DND-41 (cell line): ENCODE measurements at regions not wholly inside any gene's neighbourhood (a gene's known extent, or its start where the extent isn't known, plus 50 kb on each side); places are given as distances from the start of the nearest gene placed in this dataset.
"Not testable (repeated sequence)": the region's sequence is repeated elsewhere in the genome, so short reads cannot be mapped to it uniquely, and the experiment has no call there.

Experiments
- ATAC-seq: fragments of 200-7000 bp; cut with Tn5 transposase; 3 replicates; pipeline ENCODE4 v1.9.1; 2021; ENCODE audit warnings: low read depth; ENCODE audit not compliant: insufficient read depth
- DNase-seq: peaks from one replicate; pipeline ENCODE4 v3.0.0-alpha.2; 2020
- H2AFZ ChIP-seq: 2 replicates; pipeline ENCODE4 v1.6.0; 2012; ENCODE audit warnings: low read depth, low read length
- H3K27ac ChIP-seq: 2 replicates; pipeline ENCODE4 v1.5.1; 2012; ENCODE audit warnings: low read length, inconsistent platforms
- H3K27me3 ChIP-seq: fragments of 200-600 bp; sonication (generic); 2 replicates; pipeline ENCODE4 v1.6.0; 2012; ENCODE audit warnings: low read length, mild to moderate bottlenecking, inconsistent platforms; ENCODE audit not compliant: insufficient read depth, poor library complexity
- H3K36me3 ChIP-seq: 2 replicates; pipeline ENCODE4 v1.5.1; 2012; ENCODE audit warnings: low read length, inconsistent platforms; ENCODE audit not compliant: insufficient read depth
- H3K4me1 ChIP-seq: 2 replicates; pipeline ENCODE4 v1.5.1; 2012; ENCODE audit warnings: mild to moderate bottlenecking, low read length; ENCODE audit not compliant: insufficient read depth
- H3K4me2 ChIP-seq: 2 replicates; pipeline ENCODE4 v1.6.0; 2012; ENCODE audit warnings: mild to moderate bottlenecking, moderate library complexity, low read length, inconsistent platforms; ENCODE audit not compliant: insufficient read depth
- H3K4me3 ChIP-seq, 2 experiments: fragments of 200-600 bp in 1 of 2; shearing (Covaris generic) in 1 of 2; 2 replicates each; pipeline ENCODE4 v1.5.1; 2012 to 2016; ENCODE audit warnings: inconsistent platforms in 2 of 2, low read length in 2 of 2, mild to moderate bottlenecking in 2 of 2, low read depth in 1 of 2, moderate library complexity in 1 of 2
- H3K79me2 ChIP-seq: 2 replicates; pipeline ENCODE4 v1.6.0; 2012; ENCODE audit warnings: low read length, inconsistent platforms; ENCODE audit not compliant: insufficient read depth
- H3K9ac ChIP-seq: 2 replicates; pipeline ENCODE4 v1.6.0; 2012; ENCODE audit warnings: low read depth, mild to moderate bottlenecking, inconsistent platforms, low read length, moderate library complexity
- H3K9me3 ChIP-seq: 2 replicates; pipeline ENCODE4 v1.5.1; 2012; ENCODE audit warnings: low read length, moderate library complexity, mild to moderate bottlenecking, inconsistent platforms; ENCODE audit not compliant: insufficient read depth, severe bottlenecking
- H4K20me1 ChIP-seq: 2 replicates; pipeline ENCODE4 v1.6.0; 2012; ENCODE audit warnings: low read length; ENCODE audit not compliant: insufficient read depth
- CTCF ChIP-seq: IDR thresholded peaks from 2 replicates; pipeline ENCODE4 v1.5.1; 2012; ENCODE audit warnings: borderline replicate concordance, low read length, moderate library complexity, mild to moderate bottlenecking; ENCODE audit not compliant: poor library complexity, severe bottlenecking; ENCODE audit errors: extremely low read depth
- EZH2 ChIP-seq: IDR thresholded peaks from 3 replicates; pipeline ENCODE4 v1.6.1; 2012; ENCODE audit warnings: borderline replicate concordance, low read depth, mild to moderate bottlenecking, moderate library complexity, low read length, inconsistent platforms; ENCODE audit not compliant: severe bottlenecking

GRCh38 chr7:106713452-106713851 lies 52.5 kb upstream of the CCDC71L start:
- H3K4me3 ChIP-seq, H3K9ac ChIP-seq, H3K79me2 ChIP-seq, H3K9me3 ChIP-seq, H4K20me1 ChIP-seq, H3K27me3 ChIP-seq, H3K4me2 ChIP-seq, H2AFZ ChIP-seq, ATAC-seq, H3K27ac ChIP-seq, DNase-seq, H3K36me3 ChIP-seq: not testable (repeated sequence)
- H3K4me1 ChIP-seq: peaks cover 10% of the 10 kb centered on the region

GRCh38 chr7:106714590-106715442 lies 53.9 kb upstream of the CCDC71L start:
- H2AFZ ChIP-seq, H3K36me3 ChIP-seq, ATAC-seq, H3K9ac ChIP-seq, H3K27me3 ChIP-seq, H3K9me3 ChIP-seq, H3K79me2 ChIP-seq, DNase-seq, H3K27ac ChIP-seq, H4K20me1 ChIP-seq, H3K4me2 ChIP-seq, H3K4me3 ChIP-seq: not testable (repeated sequence)
- peaks cover 14% of the 10 kb centered on the region for H3K4me1 ChIP-seq

- DNase-seq (no peak), ATAC-seq (no peak)
- Histone ChIP-seq H3K27ac (no peak overlapping the region), H4K20me1 (no peaks in the 10 kb centered on the region), H3K4me2 (no peak overlapping the region), H3K36me3 (no peaks in the 10 kb centered on the region), H3K79me2 (no peaks in the 10 kb centered on the region), H3K4me1 (peaks cover 14% of the 10 kb centered on the region), H3K9ac (no peak overlapping the region), H3K9me3 (no peaks in the 10 kb centered on the region), H3K4me3 (no peak overlapping the region), H2AFZ (no peak overlapping the region), H3K27me3 (no peaks in the 10 kb centered on the region)
- no peak for TF ChIP-seq EZH2
- TF ChIP-seq CTCF: no peak
Measured at GRCh38 chr7:106715730-106716129, 54.8 kb upstream of the CCDC71L start.

- Histone ChIP-seq H3K36me3 (no peaks in the 10 kb centered on the region), H3K27ac (no peak overlapping the region), H3K79me2 (no peaks in the 10 kb centered on the region), H3K9ac (no peak overlapping the region), H2AFZ (no peak overlapping the region), H3K4me2 (no peak overlapping the region), H3K27me3 (no peaks in the 10 kb centered on the region), H3K4me3 (no peak overlapping the region), H3K4me1 (peaks cover 14% of the 10 kb centered on the region), H4K20me1 (no peaks in the 10 kb centered on the region), H3K9me3 (no peaks in the 10 kb centered on the region)
- ATAC-seq (no peak), DNase-seq (no peak)
- TF ChIP-seq CTCF (no peak), EZH2 (no peak)
Measured at GRCh38 chr7:106717254-106717954, 56.4 kb upstream of the CCDC71L start.
